ENCODE measurements at regions not wholly inside any gene's neighbourhood (a gene's known extent, or its start where the extent isn't known, plus 50 kb on each side); places are given as distances from the start of the nearest gene placed in this dataset.
A peak's percentile ranks its signal among the peaks of the same experiment; 100 is the strongest.

DNA sequence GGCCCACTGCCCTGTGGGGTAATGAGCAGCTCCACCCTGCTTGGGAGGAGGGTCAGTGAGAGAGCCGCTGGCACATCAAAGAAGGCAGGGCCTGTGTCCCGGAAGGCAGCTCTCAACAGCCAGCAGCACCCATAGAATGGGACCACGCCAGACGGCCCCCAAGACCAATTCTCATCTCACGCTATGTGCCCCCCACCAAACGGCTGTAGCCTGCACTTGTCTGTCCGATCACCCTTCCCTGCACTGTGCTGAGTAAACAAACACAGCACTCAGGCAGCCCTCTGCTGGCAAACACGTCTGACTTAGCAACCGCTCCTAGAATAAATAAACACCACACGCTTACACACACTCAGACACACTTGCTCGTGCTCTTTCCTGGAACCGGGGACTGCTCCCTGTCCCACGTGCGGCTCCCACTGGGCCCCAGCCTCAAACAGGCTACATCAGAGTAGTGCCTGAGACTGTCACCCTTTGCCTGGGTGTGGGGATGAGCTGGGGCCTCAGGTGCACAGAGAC lies 53.2 kb upstream of the CDON start:
- no peak for TF ChIP-seq POLR2A (IDR thresholded peaks at IDR 0.05; ENCODE audit: low read length)
- TF ChIP-seq GATA1 (IDR thresholded peaks at IDR 0.05; ENCODE audit: low read depth, low read length) = no peak
- no peak for DNase-seq

GRCh38 chr11:126115127-126115495 lies 52.4 kb upstream of the CDON start:
- DNase-seq = no peak
- TF ChIP-seq GATA1 (IDR thresholded peaks at IDR 0.05; ENCODE audit: low read depth, low read length) (no peak), POLR2A (IDR thresholded peaks at IDR 0.05; ENCODE audit: low read length) (no peak)

GRCh38 chr11:126114486-126115126 lies 51.9 kb upstream of the CDON start:
- no peak for DNase-seq
- TF ChIP-seq GATA1 (IDR thresholded peaks at IDR 0.05; ENCODE audit: low read depth, low read length) (no peak), POLR2A (IDR thresholded peaks at IDR 0.05; ENCODE audit: low read length) (no peak)

DNA sequence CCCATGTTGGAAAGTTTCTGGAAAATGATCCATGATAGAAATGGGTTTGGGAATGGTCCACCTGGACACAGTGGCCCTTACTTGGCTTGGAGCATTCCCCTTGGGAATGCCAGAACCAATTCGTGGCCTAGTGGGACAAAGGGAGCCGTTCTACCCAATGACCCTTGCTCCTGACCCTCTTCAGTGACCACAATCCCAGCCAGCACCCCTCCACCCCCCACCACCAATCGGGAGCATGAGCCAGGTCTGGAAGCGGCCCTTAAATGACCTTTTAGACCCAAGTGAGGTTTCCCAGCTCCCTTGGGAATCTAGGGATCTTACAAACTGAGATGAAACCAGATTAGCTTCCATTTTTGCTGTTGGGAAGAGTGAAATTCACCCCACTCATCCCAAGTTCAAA lies 51.3 kb upstream of the CDON start:
- DNase-seq = no peak
- no peak for TF ChIP-seq GATA1 (IDR thresholded peaks at IDR 0.05; ENCODE audit: low read depth, low read length)

- TF ChIP-seq GATA1 (IDR thresholded peaks at IDR 0.05; ENCODE audit: low read depth, low read length) (no peak), POLR2A (IDR thresholded peaks at IDR 0.05; ENCODE audit: low read length) (no peak)
- peak; percentile 70 to 78 for DNase-seq
Measured at GRCh38 chr11:126113515-126113957, 50.9 kb upstream of the CDON start.

- TF ChIP-seq GATA1 (IDR thresholded peaks at IDR 0.05; ENCODE audit: low read depth, low read length) = no peak
- TF ChIP-seq POLR2A (IDR thresholded peaks at IDR 0.05; ENCODE audit: low read length) = no peak
- DNase-seq = no peak
Measured at GRCh38 chr11:126113012-126113411, 50.3 kb upstream of the CDON start.

DNA sequence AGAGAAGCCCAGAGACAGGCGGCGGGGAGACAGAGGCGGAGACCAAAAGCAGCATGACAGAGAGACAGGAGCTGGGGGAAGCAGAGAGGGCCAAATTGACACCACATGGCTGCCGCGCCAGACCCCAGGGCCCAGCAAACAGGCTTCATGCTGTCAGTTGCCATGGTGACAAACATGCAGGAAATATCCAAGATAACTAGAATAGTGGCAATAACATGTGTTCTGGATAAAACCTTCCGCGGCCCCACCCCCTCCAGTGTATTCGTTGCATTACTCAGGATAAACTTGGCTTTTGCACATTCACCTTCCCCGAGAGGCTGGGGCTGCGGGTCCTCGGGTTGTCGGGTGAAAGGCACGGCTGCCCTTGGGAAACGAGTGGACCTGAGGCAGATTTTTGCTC lies 49.9 kb upstream of the CDON start:
- DNase-seq = peak in 1 of 2 experiments; percentile 17
- TF ChIP-seq POLR2A (IDR thresholded peaks at IDR 0.05; ENCODE audit: low read length) (no peak), GATA1 (IDR thresholded peaks at IDR 0.05; ENCODE audit: low read depth, low read length) (no peak)

All from erythroblast (primary cell).